Loucy (cell line): ENCODE measurements at regions not wholly inside any gene's neighbourhood (a gene's known extent, or its start where the extent isn't known, plus 50 kb on each side); places are given as distances from the start of the nearest gene placed in this dataset.

Experiments
- H2AFZ ChIP-seq: fragments of 200-600 bp; sonication (generic); 2 replicates; pipeline ENCODE4 v1.6.0; 2016; ENCODE audit warnings: antibody characterized with exemption, mild to moderate bottlenecking, low read length, moderate library complexity
- H3F3A ChIP-seq: fragments of 200-600 bp; 2 replicates; pipeline ENCODE4 v1.6.0; 2016; ENCODE audit warnings: antibody characterized with exemption, low read depth, mild to moderate bottlenecking
- H3K27me3 ChIP-seq: fragments of 200-600 bp; sonication (generic); 2 replicates; pipeline ENCODE4 v1.6.1; 2014; ENCODE audit warnings: low read length, mild to moderate bottlenecking; ENCODE audit not compliant: insufficient read depth, poor library complexity, severe bottlenecking
- H3K36me3 ChIP-seq: fragments of 200-600 bp; sonication (generic); 2 replicates; pipeline ENCODE4 v1.6.1; 2016; ENCODE audit warnings: low read length; ENCODE audit not compliant: insufficient read depth
- H3K4me1 ChIP-seq: fragments of 200-600 bp; sonication (generic); 2 replicates; pipeline ENCODE4 v1.5.1; 2014; ENCODE audit warnings: low read length, mild to moderate bottlenecking; ENCODE audit not compliant: insufficient read depth, poor library complexity, severe bottlenecking
- H3K4me2 ChIP-seq: fragments of 200-600 bp; sonication (generic); 2 replicates; pipeline ENCODE4 v1.6.0; 2014; ENCODE audit warnings: antibody characterized with exemption, low read length, low read depth, mild to moderate bottlenecking; ENCODE audit not compliant: poor library complexity, severe bottlenecking
- H3K4me3 ChIP-seq: fragments of 200-600 bp; sonication (generic); 2 replicates; pipeline ENCODE4 v1.5.1; 2014; ENCODE audit warnings: low read length, mild to moderate bottlenecking, mixed read lengths; ENCODE audit not compliant: poor library complexity, severe bottlenecking
- H3K79me2 ChIP-seq: fragments of 200-600 bp; sonication (generic); 2 replicates; pipeline ENCODE4 v1.6.1; 2014; ENCODE audit warnings: low read length; ENCODE audit not compliant: insufficient read depth
- H3K9ac ChIP-seq: fragments of 200-600 bp; sonication (generic); 2 replicates; pipeline ENCODE4 v1.6.0; 2014; ENCODE audit warnings: mild to moderate bottlenecking, low read depth, low read length, moderate library complexity; ENCODE audit not compliant: poor library complexity, severe bottlenecking
- H3K9me2 ChIP-seq: fragments of 200-600 bp; sonication (generic); replicated peaks from 2 replicates; pipeline ENCODE4 v1.6.1; 2016; ENCODE audit warnings: low read depth, low read length, mixed read lengths
- H3K9me3 ChIP-seq: fragments of 200-600 bp; sonication (generic); 2 replicates; pipeline ENCODE4 v1.6.1; 2014; ENCODE audit warnings: mild to moderate bottlenecking, antibody characterized with exemption, low read length, low read depth; ENCODE audit not compliant: insufficient read depth
- H4K20me1 ChIP-seq: fragments of 200-600 bp; sonication (generic); 2 replicates; pipeline ENCODE4 v1.6.0; 2014; ENCODE audit warnings: antibody characterized with exemption, low read length, mild to moderate bottlenecking; ENCODE audit not compliant: insufficient read depth, poor library complexity, severe bottlenecking
- EZH2phosphoT487 ChIP-seq: fragments of 200-600 bp; IDR thresholded peaks from 2 replicates; pipeline ENCODE4 v1.6.1; 2018; ENCODE audit warnings: antibody characterized with exemption, mild to moderate bottlenecking, moderate library complexity, borderline replicate concordance
- TF ChIP-seq, protein P1 (sequence below): fragments of 200-600 bp; sonication (generic); conservative IDR thresholded peaks from 2 replicates; pipeline ENCODE4 v1.5.1; 2014; ENCODE audit warnings: mild to moderate bottlenecking, antibody characterized with exemption, low read length

DNA sequence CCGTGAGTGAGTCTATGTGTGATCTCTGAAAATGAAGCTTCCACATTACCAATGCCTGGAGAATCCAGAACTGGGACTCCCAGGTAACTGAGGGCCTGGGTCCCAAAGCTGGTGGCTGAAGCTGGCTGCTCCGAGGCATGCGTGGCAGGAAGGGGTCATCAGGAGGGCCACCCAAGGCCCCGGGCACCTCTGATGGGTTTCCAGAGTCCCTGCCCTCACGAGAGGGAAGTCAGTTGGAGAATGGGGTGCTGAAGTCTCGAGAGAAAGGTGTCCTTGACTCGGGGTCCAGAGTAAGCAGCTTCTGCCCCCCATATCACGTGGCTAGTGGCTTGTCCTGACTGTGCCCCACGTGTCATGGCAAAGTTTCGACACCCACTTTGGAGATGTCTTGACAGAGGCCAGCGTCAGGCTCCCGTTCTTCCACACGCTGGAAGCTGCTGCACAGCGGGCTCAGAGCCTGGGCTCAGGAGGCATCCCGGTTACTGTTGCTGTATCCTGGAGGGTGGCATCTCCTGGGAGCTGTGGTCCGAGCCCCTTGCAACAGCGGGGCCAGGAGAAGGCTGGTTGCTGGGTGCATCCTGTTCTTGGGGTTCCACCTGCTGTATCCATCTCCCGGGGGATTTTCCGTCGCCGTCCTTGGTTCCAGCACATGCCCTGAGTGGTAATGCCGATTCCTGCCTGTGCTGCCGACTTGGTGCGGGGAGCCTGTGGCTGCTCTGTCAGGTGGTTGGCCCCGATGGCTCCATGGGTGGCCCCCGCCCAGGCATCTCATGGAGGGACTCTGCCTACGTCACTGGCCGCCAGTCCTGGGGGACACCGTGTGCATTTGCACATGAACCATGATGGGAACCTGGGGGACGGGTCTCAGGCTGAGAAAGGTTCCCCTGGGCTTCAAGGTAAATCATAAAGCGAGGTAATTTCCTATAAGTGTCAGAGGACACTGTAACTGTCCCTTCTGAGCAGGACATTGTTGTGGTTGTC, 183.3 kb upstream of the HDAC4 start:
- no peak for TF ChIP-seq EZH2phosphoT487
- no peaks in the 10 kb centered on the region for H3K27me3 ChIP-seq
- H3K9me3 ChIP-seq = peaks cover 3% of the 10 kb centered on the region; the same call in 1 of the 2 replicates
- H3K9me2 ChIP-seq = no peaks in the 10 kb centered on the region
- H2AFZ ChIP-seq = no peak overlapping the region
- H3F3A ChIP-seq = no peaks in the 10 kb centered on the region
- H4K20me1 ChIP-seq = no peaks in the 10 kb centered on the region
- H3K4me3 ChIP-seq = no peak overlapping the region
- H3K9ac ChIP-seq = no peak overlapping the region
- H3K79me2 ChIP-seq = no peaks in the 10 kb centered on the region
- H3K4me1 ChIP-seq = no peaks in the 10 kb centered on the region
- no peaks in the 10 kb centered on the region for H3K36me3 ChIP-seq
- H3K4me2 ChIP-seq = no peak overlapping the region

DNA sequence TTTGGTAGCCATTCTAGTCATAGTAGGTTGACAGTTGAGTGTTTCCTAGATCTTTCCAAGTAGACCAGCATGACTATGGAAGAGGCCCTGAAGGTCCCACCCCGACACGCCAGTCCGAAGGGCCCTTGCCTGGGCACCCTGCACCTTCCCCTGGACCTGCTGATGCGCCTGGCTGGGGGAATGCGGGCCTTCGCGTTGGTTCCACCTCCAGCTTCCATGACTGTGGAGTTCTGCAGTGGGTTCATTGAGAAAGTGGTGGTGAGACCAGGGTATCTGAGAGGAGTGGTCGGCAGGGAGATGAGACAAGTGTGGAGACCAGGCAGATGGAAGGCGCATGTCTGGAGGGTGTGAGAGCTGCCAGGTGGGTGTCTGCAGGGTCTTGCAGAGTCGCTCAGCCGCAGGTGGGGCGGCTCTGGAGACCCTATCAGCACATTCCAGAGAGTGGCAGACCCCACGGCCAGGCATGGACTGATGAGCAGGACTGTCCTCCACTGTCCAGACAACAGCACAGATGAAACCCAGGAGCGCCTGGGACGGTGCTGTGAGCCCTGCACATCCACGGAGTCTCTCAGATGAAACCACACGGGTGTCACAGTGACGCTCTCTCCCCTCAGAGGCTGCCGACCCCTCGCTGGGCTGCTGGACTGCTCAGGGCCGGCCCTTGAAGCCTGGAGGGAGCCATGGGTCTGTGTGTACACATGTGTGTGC, 182.5 kb upstream of the HDAC4 start:
- no peaks in the 10 kb centered on the region for H3K27me3 ChIP-seq
- H3K9me3 ChIP-seq = peaks cover 3% of the 10 kb centered on the region; the same call in 1 of the 2 replicates
- H3F3A ChIP-seq = no peaks in the 10 kb centered on the region

DNA sequence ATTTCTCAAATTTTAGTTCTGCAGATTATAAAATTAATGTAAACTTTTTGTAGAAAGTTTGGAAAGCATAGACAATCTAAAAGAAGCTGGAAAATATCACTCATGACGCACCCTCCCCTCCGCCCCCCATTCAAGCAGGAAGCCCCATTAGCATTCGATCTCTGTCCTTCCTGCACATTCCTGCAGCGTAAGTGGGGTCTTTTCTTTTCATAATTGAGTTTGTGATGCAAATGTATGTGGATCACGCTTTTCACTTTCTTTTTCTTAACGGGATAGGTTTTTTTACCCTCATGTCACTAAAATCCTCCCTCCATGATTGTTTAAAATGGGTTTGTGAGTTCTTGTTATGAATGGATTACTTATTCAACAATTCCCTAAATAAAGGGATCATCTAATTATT, 181.7 kb upstream of the HDAC4 start:
- Histone ChIP-seq H3K27me3 (no peaks in the 10 kb centered on the region), H3K9me3 (peaks cover 3% of the 10 kb centered on the region; the same call in 1 of the 2 replicates), H3K4me2 (no peak overlapping the region), H3K4me3 (no peak overlapping the region), H3K4me1 (no peaks in the 10 kb centered on the region), H3F3A (no peaks in the 10 kb centered on the region), H3K79me2 (no peaks in the 10 kb centered on the region), H3K36me3 (no peaks in the 10 kb centered on the region), H4K20me1 (no peaks in the 10 kb centered on the region), H3K9ac (no peak overlapping the region), H2AFZ (no peak overlapping the region), H3K9me2 (no peaks in the 10 kb centered on the region)
- TF ChIP-seq, protein P1, sequence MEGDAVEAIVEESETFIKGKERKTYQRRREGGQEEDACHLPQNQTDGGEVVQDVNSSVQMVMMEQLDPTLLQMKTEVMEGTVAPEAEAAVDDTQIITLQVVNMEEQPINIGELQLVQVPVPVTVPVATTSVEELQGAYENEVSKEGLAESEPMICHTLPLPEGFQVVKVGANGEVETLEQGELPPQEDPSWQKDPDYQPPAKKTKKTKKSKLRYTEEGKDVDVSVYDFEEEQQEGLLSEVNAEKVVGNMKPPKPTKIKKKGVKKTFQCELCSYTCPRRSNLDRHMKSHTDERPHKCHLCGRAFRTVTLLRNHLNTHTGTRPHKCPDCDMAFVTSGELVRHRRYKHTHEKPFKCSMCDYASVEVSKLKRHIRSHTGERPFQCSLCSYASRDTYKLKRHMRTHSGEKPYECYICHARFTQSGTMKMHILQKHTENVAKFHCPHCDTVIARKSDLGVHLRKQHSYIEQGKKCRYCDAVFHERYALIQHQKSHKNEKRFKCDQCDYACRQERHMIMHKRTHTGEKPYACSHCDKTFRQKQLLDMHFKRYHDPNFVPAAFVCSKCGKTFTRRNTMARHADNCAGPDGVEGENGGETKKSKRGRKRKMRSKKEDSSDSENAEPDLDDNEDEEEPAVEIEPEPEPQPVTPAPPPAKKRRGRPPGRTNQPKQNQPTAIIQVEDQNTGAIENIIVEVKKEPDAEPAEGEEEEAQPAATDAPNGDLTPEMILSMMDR = no peak
- TF ChIP-seq EZH2phosphoT487 = no peak

More for the DNA sequence above, 182.5 kb upstream of the HDAC4 start:
- Histone ChIP-seq H3K79me2 (no peaks in the 10 kb centered on the region), H4K20me1 (no peaks in the 10 kb centered on the region), H3K9me2 (no peaks in the 10 kb centered on the region), H3K9ac (no peak overlapping the region), H3K4me1 (no peaks in the 10 kb centered on the region), H3K36me3 (no peaks in the 10 kb centered on the region), H3K4me2 (no peak overlapping the region), H3K4me3 (no peak overlapping the region), H2AFZ (no peak overlapping the region)
- no peak for TF ChIP-seq EZH2phosphoT487

DNA sequence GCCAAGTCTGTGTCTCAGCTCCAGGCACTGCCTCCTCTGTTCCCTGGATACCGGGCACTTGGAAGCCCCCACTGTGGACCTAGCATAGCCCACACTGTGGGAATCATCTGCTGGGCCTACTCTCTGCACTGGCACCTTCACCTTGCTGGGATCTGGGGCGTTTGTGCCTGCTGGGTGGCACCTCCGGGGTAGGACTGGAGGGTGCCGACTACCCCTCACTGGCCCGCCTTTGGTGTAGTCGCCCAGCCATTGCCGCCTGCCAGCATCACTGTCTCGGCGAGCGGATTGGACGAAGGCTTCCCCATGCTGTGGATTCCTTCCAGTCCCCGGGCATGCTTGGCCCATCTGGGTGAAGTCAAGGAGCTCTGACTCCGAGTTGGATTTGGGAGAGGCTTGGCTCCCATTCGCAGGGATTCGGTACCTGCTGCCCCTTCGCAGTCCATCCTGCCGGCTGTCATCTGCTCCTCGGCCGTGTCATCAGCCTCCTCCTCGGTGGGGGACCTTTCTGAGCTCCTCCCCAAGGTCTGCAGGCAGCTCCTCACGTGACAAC, 180.6 kb upstream of the HDAC4 start:
- Histone ChIP-seq H3K4me2 (no peak overlapping the region), H3K36me3 (no peaks in the 10 kb centered on the region), H3K27me3 (no peaks in the 10 kb centered on the region), H3K4me1 (no peaks in the 10 kb centered on the region), H3K9me3 (peaks cover 6% of the 10 kb centered on the region; the same call in 1 of the 2 replicates), H3F3A (no peaks in the 10 kb centered on the region), H3K79me2 (no peaks in the 10 kb centered on the region), H2AFZ (no peak overlapping the region), H3K4me3 (no peak overlapping the region), H4K20me1 (no peaks in the 10 kb centered on the region), H3K9ac (no peak overlapping the region), H3K9me2 (no peaks in the 10 kb centered on the region)
- no peak for TF ChIP-seq EZH2phosphoT487
- TF ChIP-seq, protein P1 = no peak
